Stimulated activated CD8-positive, alpha-beta memory T cell treated with anti-CD3 and anti-CD28 coated beads, Interleukin-12 subunit alpha, Interleukin-12 subunit beta, amount 100 ng/mL, for 4 hours (primary cell): ENCODE measurements at regions not wholly inside any gene's neighbourhood (a gene's known extent, or its start where the extent isn't known, plus 50 kb on each side); places are given as distances from the start of the nearest gene placed in this dataset.
A peak's percentile ranks its signal among the peaks of the same experiment; 100 is the strongest.

Experiments used
- DNase-seq: peaks from one replicate; pipeline ENCODE4 v3.0.0-alpha.2; 2020; ENCODE audit warnings: low read depth

DNA sequence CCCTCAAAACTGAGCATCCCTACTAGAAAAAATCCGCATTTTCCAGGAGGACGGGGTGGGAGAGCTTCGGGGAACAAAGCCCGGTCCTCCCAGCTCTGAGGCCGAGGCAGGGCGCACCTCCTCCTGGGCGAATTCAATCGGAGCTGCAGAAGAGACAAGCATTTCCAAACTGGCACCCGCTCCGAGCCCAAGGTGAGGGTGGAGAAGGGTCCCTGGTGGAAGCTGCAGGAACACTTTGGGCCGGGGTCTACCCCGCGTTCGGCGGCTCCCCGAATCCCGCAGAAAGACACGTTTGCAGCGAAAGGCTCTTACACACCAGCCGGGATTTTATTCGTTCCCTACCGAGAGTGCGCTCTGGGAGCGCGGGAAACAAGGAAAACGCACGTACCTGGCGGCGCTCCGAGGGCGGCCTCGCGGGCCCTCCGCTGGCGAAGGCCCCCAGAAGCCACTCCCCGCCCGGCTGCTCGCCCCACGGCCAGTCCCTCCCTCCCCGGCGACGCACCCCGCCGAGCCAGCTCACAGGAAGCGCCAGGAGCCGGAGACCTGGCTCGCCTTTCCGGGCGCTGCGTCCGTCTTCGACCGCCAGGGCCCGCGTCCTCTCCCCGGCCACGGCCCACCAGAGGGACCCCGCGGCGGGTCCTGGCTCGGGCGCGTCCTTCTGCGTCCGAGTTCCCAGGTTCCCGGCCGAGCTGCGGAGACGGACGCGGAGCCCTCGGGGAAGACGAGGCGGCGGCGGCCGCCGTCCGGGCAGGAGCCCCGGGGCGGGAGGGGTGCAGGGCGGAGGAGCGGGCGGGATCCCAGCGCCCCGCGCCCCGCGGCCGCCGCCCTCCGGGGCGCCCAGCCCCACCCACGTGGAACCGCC, 49.8 kb upstream of the BAHCC1 start:
- DNase-seq, result peak; percentile 33
